K562 (cell line): ENCODE measurements at regions not wholly inside any gene's neighbourhood (a gene's known extent, or its start where the extent isn't known, plus 50 kb on each side); places are given as distances from the start of the nearest gene placed in this dataset.

ENCODE experiments used
- ATAC-seq: fragments of 200-7000 bp; cut with Tn5 transposase; 3 replicates; pipeline ENCODE4 v1.9.1; 2020; ENCODE audit warnings: moderate library complexity
- BruUV-seq: library from RNA; stranded (reverse); fragments of 400-500 nt; replicated peaks from 2 replicates; lab custom pipeline; 2021; lab: Mats Ljungman, UMichigan
- CTCF ChIA-PET: fragments of 300-600 bp; formaldehyde crosslinking; extraction: SDS; loops from one replicate; lab custom pipeline; 2021; ENCODE audit warnings: low intra/inter-chr PET ratio; lab: Yijun Ruan, JAX
- POLR2A ChIA-PET: fragments of 300-600, 350-650 bp; sonication (Branson Sonifier 250); formaldehyde crosslinking; extraction: SDS; loops from one replicate; lab custom pipeline; 2021; ENCODE audit warnings: antibody characterized with exemption, inconsistent platforms; lab: Yijun Ruan, JAX
- DNase-seq, 4 experiments: peaks; one replicate each; pipeline versions ENCODE4 v3.0.0 to v3.0.0-alpha.2; 2011 to 2018; ENCODE audit warnings: low spot score in 3 of 4, mixed read lengths in 3 of 4; ENCODE audit errors: extremely low read depth in 1 of 4
- FAIRE-seq: peaks from 2 replicates; lab custom pipeline; 2011; peaks lifted over from hg19 to GRCh38; lab: Jason Lieb, UNC
- H2AFZ ChIP-seq: 2 replicates; pipeline ENCODE4 v1.6.0; 2011; ENCODE audit warnings: low read depth, low read length, control low read depth, inconsistent platforms
- H3K27ac ChIP-seq: fragments of 200-600 bp; 3 replicates; pipeline ENCODE4 v1.8.0; 2011; ENCODE audit warnings: low read depth, mild to moderate bottlenecking, control low read depth, inconsistent platforms, low read length, moderate library complexity, mixed read lengths; ENCODE audit errors: extremely low read depth
- H3K27me3 ChIP-seq, 2 experiments: fragments of 300-600 bp in 1 of 2; 2 replicates in 1 of 2; 3 replicates in 1 of 2; pipeline versions ENCODE4 v1.6.0 to v1.8.0; 2011; ENCODE audit warnings: inconsistent platforms in 2 of 2, low read length in 2 of 2, mild to moderate bottlenecking in 1 of 2, mixed read lengths in 1 of 2, moderate library complexity in 1 of 2; ENCODE audit not compliant: control insufficient read depth in 2 of 2, insufficient read depth in 2 of 2
- H3K36me3 ChIP-seq: fragments of 300-600 bp; 3 replicates; pipeline ENCODE4 v1.8.0; 2011; ENCODE audit warnings: mild to moderate bottlenecking, low read length, inconsistent platforms; ENCODE audit not compliant: control insufficient read depth, insufficient read depth
- H3K4me1 ChIP-seq, 2 experiments: fragments of 200-600 bp in 1 of 2; replicated peaks in 1 of 2; 2 replicates in 1 of 2; 3 replicates in 1 of 2; pipeline versions ENCODE4 v1.5.1 to v1.8.0; 2011; ENCODE audit warnings: inconsistent platforms in 2 of 2, low read length in 2 of 2, mild to moderate bottlenecking in 1 of 2, mixed read lengths in 1 of 2, moderate library complexity in 1 of 2; ENCODE audit not compliant: control insufficient read depth in 2 of 2, insufficient read depth in 2 of 2
- H3K4me2 ChIP-seq: 2 replicates; pipeline ENCODE4 v1.6.1; 2011; ENCODE audit warnings: low read length, control low read depth, inconsistent platforms, mixed read lengths; ENCODE audit not compliant: insufficient read depth
- H3K4me3 ChIP-seq: fragments of 200-600 bp; sonication (generic), shearing (Covaris generic); 2 replicates; pipeline ENCODE4 v1.5.1; 2016; ENCODE audit warnings: control low read depth, inconsistent platforms
- H3K79me2 ChIP-seq: fragments of 200-600 bp; 3 replicates; pipeline ENCODE4 v1.8.0; 2011; ENCODE audit warnings: low read length, inconsistent platforms; ENCODE audit not compliant: control insufficient read depth, insufficient read depth
- H3K9ac ChIP-seq, 2 experiments: 2 replicates each; pipeline versions ENCODE4 v1.6.0 to v1.6.1; 2011; ENCODE audit warnings: low read depth in 2 of 2, low read length in 2 of 2, control low read depth in 1 of 2, inconsistent platforms in 1 of 2, mild to moderate bottlenecking in 1 of 2, mixed read lengths in 1 of 2; ENCODE audit not compliant: insufficient read depth in 1 of 2
- H3K9me1 ChIP-seq: one replicate; pipeline ENCODE4 v1.6.0; 2011; ENCODE audit warnings: inconsistent platforms, mild to moderate bottlenecking, low read length, moderate library complexity; ENCODE audit not compliant: control insufficient read depth, insufficient read depth
- H3K9me3 ChIP-seq: replicated peaks from 2 replicates; pipeline ENCODE4 v1.5.1; 2011; ENCODE audit warnings: low read depth, low read length, inconsistent platforms; ENCODE audit not compliant: control insufficient read depth, insufficient read depth
- H4K20me1 ChIP-seq: replicated peaks from 2 replicates; pipeline ENCODE4 v1.6.1; 2011; ENCODE audit warnings: low read length, inconsistent platforms, mixed read lengths; ENCODE audit not compliant: control insufficient read depth, insufficient read depth
- BDP1 ChIP-seq: IDR thresholded peaks from 3 replicates; pipeline ENCODE4 v1.6.1; 2011; ENCODE audit not compliant: insufficient read length, insufficient read depth
- GABPB2 ChIP-seq: fragments of 250-450 bp; sonication (Bioruptor Pico); conservative IDR thresholded peaks from 2 replicates; pipeline ENCODE4 v1.5.1; 2021; ENCODE audit warnings: mild to moderate bottlenecking
- GTF2E2 ChIP-seq: fragments of 200-800 bp; sonication (Bioruptor generic); IDR thresholded peaks from 2 replicates; pipeline ENCODE4 v1.6.1; 2016; ENCODE audit warnings: missing genetic modification characterization, missing compliant biosample characterization
- KHSRP ChIP-seq: fragments of 450-650 bp; IDR thresholded peaks from 2 replicates; pipeline ENCODE4 v1.6.1; 2017
- TAF9B ChIP-seq: fragments of 450-650 bp; IDR thresholded peaks from 2 replicates; pipeline ENCODE4 v1.6.1; 2018; ENCODE audit warnings: mild to moderate bottlenecking; ENCODE audit not compliant: partially characterized antibody
- TCF3 ChIP-seq: sonication (generic); formaldehyde crosslinking; IDR thresholded peaks from 2 replicates; pipeline ENCODE4 v1.4.0; 2020; ENCODE audit warnings: mild to moderate bottlenecking, missing genetic modification reagents
- TRIM25 ChIP-seq: fragments of 450-650 bp; IDR thresholded peaks from 2 replicates; pipeline ENCODE4 v1.7.0; 2016; ENCODE audit warnings: borderline replicate concordance
- ZFX ChIP-seq: sonication (generic); formaldehyde crosslinking; IDR thresholded peaks from 2 replicates; pipeline ENCODE4 v1.8.0; 2022; ENCODE audit warnings: mild to moderate bottlenecking, missing genetic modification reagents, moderate library complexity
- ZNF143 ChIP-seq: sonication (generic); formaldehyde crosslinking; IDR thresholded peaks from 2 replicates; pipeline ENCODE4 v1.9.0; 2022; ENCODE audit warnings: mild to moderate bottlenecking, missing genetic modification reagents
- ZNF407 ChIP-seq: fragments of 450-650 bp; IDR thresholded peaks from 2 replicates; pipeline ENCODE4 v1.6.1; 2016; ENCODE audit warnings: low read depth
- WGBS: fragments of 100-300 bp; shearing (Covaris generic); methylation state at CpG from one replicate; pipeline ENCODE4 v1.1.6; 2016; ENCODE audit warnings: low coverage, mixed read lengths; ENCODE audit not compliant: insufficient coverage; ENCODE audit errors: missing lambda C conversion rate; 5-methylcytosine and 5-hydroxymethylcytosine counted together
- in situ Hi-C: fragments of 300-500 bp; cut with MboI; formaldehyde crosslinking; loops from 4 replicates; pipeline ENCODE4 v1.15.0; 2018; ENCODE audit warnings: inconsistent platforms, mixed read lengths
- intact Hi-C: fragments of 100-400 bp; cut with micrococcal nuclease; formaldehyde crosslinking; loops from 2 replicates; pipeline ENCODE4 v1.14.2; 2022

- FAIRE-seq (no peak), DNase-seq (no peak), ATAC-seq (no peak)
- TF ChIP-seq GTF2E2 (tag) (no peak), KHSRP (no peak), ZNF407 (no peak), TCF3 (no peak), TRIM25 (no peak), TAF9B (no peak), ZFX (CRISPR knock-in tag) (no peak), GABPB2 (CRISPR knock-in tag) (no peak), BDP1 (no peak), ZNF143 (CRISPR knock-in tag) (no peak)
- BruUV-seq, result no TSS peak
- intact Hi-C loops (no loop called here), in situ Hi-C loops (loop anchor here (25.0 kb wide), 1 partner anchor 761 kb away; no protein-coding TSS in a partner anchor)
- Histone ChIP-seq H3K79me2 (no peaks in the 10 kb centered on the region), H3K4me2 (no peak overlapping the region), H3K27me3 (peaks cover 0 to 17% of the 10 kb centered on the region in 2 experiments; a peak in 2 of 5 replicates), H2AFZ (no peak overlapping the region), H3K9me3 (no peaks in the 10 kb centered on the region), H4K20me1 (no peaks in the 10 kb centered on the region), H3K9me1 (no peaks in the 10 kb centered on the region), H3K4me1 (no peaks in the 10 kb centered on the region), H3K36me3 (no peaks in the 10 kb centered on the region), H3K9ac (no peak overlapping the region), H3K4me3 (no peak overlapping the region), H3K27ac (no peak overlapping the region)
- CTCF ChIA-PET, result no interaction called here
- 5% methylated on average over 9 of the region's 9 CpGs for WGBS
- POLR2A ChIA-PET, result interaction anchor here (1.2 kb wide), 1 partner anchor 16 kb away, joined by 3 read pairs; no protein-coding TSS in a partner anchor
Measured at GRCh38 chr1:14100919-14101318, 400.9 kb downstream of the PRDM2 start.
